ENCODE measurements at regions not wholly inside any gene's neighbourhood (a gene's known extent, or its start where the extent isn't known, plus 50 kb on each side); places are given as distances from the start of the nearest gene placed in this dataset.

- no TSS peak for BruUV-seq (replicated peaks)
- CTCF ChIA-PET: no interaction called here
- no peak overlapping the region for H3K27ac Mint-ChIP-seq (ENCODE audit: unreplicated experiment)
- H3K4me3 Mint-ChIP-seq (ENCODE audit: low read depth, unreplicated experiment): no peak overlapping the region
- no peak for DNase-seq
- H3K9me3 Mint-ChIP-seq (ENCODE audit: low read depth, unreplicated experiment): peaks cover 3% of the 10 kb centered on the region
- no peaks in the 10 kb centered on the region for H3K36me3 Mint-ChIP-seq (ENCODE audit: insufficient read depth, unreplicated experiment)
- TF ChIP-seq, protein P1, sequence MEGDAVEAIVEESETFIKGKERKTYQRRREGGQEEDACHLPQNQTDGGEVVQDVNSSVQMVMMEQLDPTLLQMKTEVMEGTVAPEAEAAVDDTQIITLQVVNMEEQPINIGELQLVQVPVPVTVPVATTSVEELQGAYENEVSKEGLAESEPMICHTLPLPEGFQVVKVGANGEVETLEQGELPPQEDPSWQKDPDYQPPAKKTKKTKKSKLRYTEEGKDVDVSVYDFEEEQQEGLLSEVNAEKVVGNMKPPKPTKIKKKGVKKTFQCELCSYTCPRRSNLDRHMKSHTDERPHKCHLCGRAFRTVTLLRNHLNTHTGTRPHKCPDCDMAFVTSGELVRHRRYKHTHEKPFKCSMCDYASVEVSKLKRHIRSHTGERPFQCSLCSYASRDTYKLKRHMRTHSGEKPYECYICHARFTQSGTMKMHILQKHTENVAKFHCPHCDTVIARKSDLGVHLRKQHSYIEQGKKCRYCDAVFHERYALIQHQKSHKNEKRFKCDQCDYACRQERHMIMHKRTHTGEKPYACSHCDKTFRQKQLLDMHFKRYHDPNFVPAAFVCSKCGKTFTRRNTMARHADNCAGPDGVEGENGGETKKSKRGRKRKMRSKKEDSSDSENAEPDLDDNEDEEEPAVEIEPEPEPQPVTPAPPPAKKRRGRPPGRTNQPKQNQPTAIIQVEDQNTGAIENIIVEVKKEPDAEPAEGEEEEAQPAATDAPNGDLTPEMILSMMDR (IDR thresholded peaks at IDR 0.05; ENCODE audit: unreplicated experiment): no peak
- peaks cover 9% of the 10 kb centered on the region for H3K4me1 Mint-ChIP-seq (ENCODE audit: low read depth, unreplicated experiment)
- H3K27me3 Mint-ChIP-seq (ENCODE audit: unreplicated experiment): no peaks in the 10 kb centered on the region
- intact Hi-C loops (cut with micrococcal nuclease; ENCODE audit: unreplicated experiment): no loop called here
These were observed 59.3 kb upstream of the CD180 start for GRCh38 chr5:67255881-67256280.

GRCh38 chr5:67253911-67254310, 57.3 kb upstream of the CD180 start:
- H3K27ac Mint-ChIP-seq (ENCODE audit: unreplicated experiment): no peak overlapping the region
- no peak overlapping the region for H3K4me3 Mint-ChIP-seq (ENCODE audit: low read depth, unreplicated experiment)
- TF ChIP-seq, protein P1 (IDR thresholded peaks at IDR 0.05; ENCODE audit: unreplicated experiment): no peak
- no peaks in the 10 kb centered on the region for H3K36me3 Mint-ChIP-seq (ENCODE audit: insufficient read depth, unreplicated experiment)
- intact Hi-C loops (cut with micrococcal nuclease; ENCODE audit: unreplicated experiment): no loop called here
- CTCF ChIA-PET: no interaction called here
- peaks cover 11% of the 10 kb centered on the region for H3K4me1 Mint-ChIP-seq (ENCODE audit: low read depth, unreplicated experiment)
- no peak for DNase-seq
- no peaks in the 10 kb centered on the region for H3K9me3 Mint-ChIP-seq (ENCODE audit: low read depth, unreplicated experiment)
- BruUV-seq (replicated peaks): no TSS peak
- H3K27me3 Mint-ChIP-seq (ENCODE audit: unreplicated experiment): no peaks in the 10 kb centered on the region

- Mint-ChIP-seq H3K27ac (ENCODE audit: unreplicated experiment) (no peak overlapping the region), H3K9me3 (ENCODE audit: low read depth, unreplicated experiment) (no peaks in the 10 kb centered on the region), H3K27me3 (ENCODE audit: unreplicated experiment) (no peaks in the 10 kb centered on the region), H3K4me1 (ENCODE audit: low read depth, unreplicated experiment) (peaks cover 8% of the 10 kb centered on the region), H3K4me3 (ENCODE audit: low read depth, unreplicated experiment) (no peak overlapping the region), H3K36me3 (ENCODE audit: insufficient read depth, unreplicated experiment) (no peaks in the 10 kb centered on the region)
- BruUV-seq (replicated peaks): no TSS peak
- intact Hi-C loops (cut with micrococcal nuclease; ENCODE audit: unreplicated experiment): loop anchor here (5.0 to 10.0 kb wide), 2 partner anchors 245 to 1018 kb away; no protein-coding TSS in a partner anchor
- CTCF ChIA-PET: interaction anchor here (0.6 kb wide), 1 partner anchor 10 kb away, joined by 5 read pairs; no protein-coding TSS in a partner anchor
- DNase-seq: no peak
- TF ChIP-seq, protein P1 (IDR thresholded peaks at IDR 0.05; ENCODE audit: unreplicated experiment): no peak
These were observed 52.9 kb upstream of the CD180 start for GRCh38 chr5:67249590-67249895.

- CTCF ChIA-PET: no interaction called here
- no peak for DNase-seq
- Mint-ChIP-seq H3K4me1 (ENCODE audit: low read depth, unreplicated experiment) (peaks cover 8% of the 10 kb centered on the region), H3K27ac (ENCODE audit: unreplicated experiment) (no peak overlapping the region), H3K9me3 (ENCODE audit: low read depth, unreplicated experiment) (no peaks in the 10 kb centered on the region), H3K36me3 (ENCODE audit: insufficient read depth, unreplicated experiment) (no peaks in the 10 kb centered on the region), H3K27me3 (ENCODE audit: unreplicated experiment) (no peaks in the 10 kb centered on the region), H3K4me3 (ENCODE audit: low read depth, unreplicated experiment) (no peak overlapping the region)
- intact Hi-C loops (cut with micrococcal nuclease; ENCODE audit: unreplicated experiment): loop anchor here (5.0 to 10.0 kb wide), 2 partner anchors 246 to 1018 kb away; no protein-coding TSS in a partner anchor
- no TSS peak for BruUV-seq (replicated peaks)
- TF ChIP-seq, protein P1 (IDR thresholded peaks at IDR 0.05; ENCODE audit: unreplicated experiment): no peak
These were observed 52.3 kb upstream of the CD180 start for GRCh38 chr5:67248703-67249589.
